Endothelial cell of umbilical vein (primary cell): ENCODE measurements at regions not wholly inside any gene's neighbourhood (a gene's known extent, or its start where the extent isn't known, plus 50 kb on each side); places are given as distances from the start of the nearest gene placed in this dataset.

Experiments
- BruUV-seq: library from RNA; stranded (reverse); fragments of 400-500 nt; replicated peaks from 2 replicates; lab custom pipeline; 2021; lab: Mats Ljungman, UMichigan
- CTCF ChIA-PET: fragments of 300-600, 350-600 bp; sonication (Branson Sonifier 250); formaldehyde crosslinking; loops from one replicate; lab custom pipeline; 2021; ENCODE audit warnings: antibody characterized with exemption, inconsistent platforms; lab: Charles Lee
- POLR2A ChIA-PET: fragments of 300-600, 350-600 bp; sonication (Branson Sonifier 250); formaldehyde crosslinking; loops from one replicate; lab custom pipeline; 2021; ENCODE audit warnings: antibody characterized with exemption, inconsistent platforms; lab: Charles Lee
- DNase-seq: peaks from one replicate; pipeline ENCODE4 v3.0.0-alpha.2; 2011; ENCODE audit warnings: low read depth, low spot score
- FAIRE-seq: peaks from 2 replicates; lab custom pipeline; 2011; peaks lifted over from hg19 to GRCh38; lab: Jason Lieb, UNC
- H2AFZ ChIP-seq: 2 replicates; pipeline ENCODE4 v1.6.0; 2012; ENCODE audit warnings: low read depth, low read length, control low read depth, inconsistent platforms
- H3K27ac ChIP-seq: 2 replicates; pipeline ENCODE4 v1.5.1; 2011; ENCODE audit warnings: low read depth, mild to moderate bottlenecking, control low read depth, low read length, moderate library complexity; ENCODE audit not compliant: insufficient read depth
- H3K27me3 ChIP-seq, 2 experiments: 2 replicates each; pipeline versions ENCODE4 v1.6.0 to v1.6.1; 2011; ENCODE audit warnings: low read length in 2 of 2, mixed read lengths in 1 of 2; ENCODE audit not compliant: control insufficient read depth in 2 of 2, insufficient read depth in 2 of 2
- H3K36me3 ChIP-seq, 2 experiments: 2 replicates in 1 of 2; 3 replicates in 1 of 2; pipeline ENCODE4 v1.5.1; 2011; ENCODE audit warnings: low read length in 2 of 2, mild to moderate bottlenecking in 1 of 2, moderate library complexity in 1 of 2; ENCODE audit not compliant: control insufficient read depth in 2 of 2, insufficient read depth in 2 of 2; ENCODE audit errors: extremely low read depth in 1 of 2
- H3K4me1 ChIP-seq: 3 replicates; pipeline ENCODE4 v1.5.1; 2011; ENCODE audit warnings: mild to moderate bottlenecking, low read length; ENCODE audit not compliant: control insufficient read depth, insufficient read depth; ENCODE audit errors: extremely low read depth
- H3K4me2 ChIP-seq: 2 replicates; pipeline ENCODE4 v1.6.1; 2011; ENCODE audit warnings: low read length, control low read depth, mixed read lengths; ENCODE audit not compliant: insufficient read depth
- H3K4me3 ChIP-seq, 3 experiments: fragments of 200-600 bp in 1 of 3; sonication (generic), shearing (Covaris generic) in 1 of 3; replicated peaks in 1 of 3; 2 replicates each; pipeline ENCODE4 v1.5.1; 2011 to 2016; ENCODE audit warnings: control low read depth in 3 of 3, low read length in 3 of 3, mild to moderate bottlenecking in 2 of 3, inconsistent platforms in 1 of 3, low read depth in 1 of 3, moderate library complexity in 1 of 3; ENCODE audit not compliant: insufficient read depth in 1 of 3
- H3K79me2 ChIP-seq: 2 replicates; pipeline ENCODE4 v1.6.0; 2012; ENCODE audit warnings: low read length, inconsistent platforms; ENCODE audit not compliant: control insufficient read depth, insufficient read depth
- H3K9ac ChIP-seq: replicated peaks from 2 replicates; pipeline ENCODE3; 2011; ENCODE audit warnings: low read length, control low read depth; ENCODE audit not compliant: insufficient read depth; ENCODE audit errors: extremely low read depth
- H3K9me1 ChIP-seq: replicated peaks from 3 replicates; pipeline ENCODE4 v1.6.0; 2011; ENCODE audit warnings: mild to moderate bottlenecking, low read length; ENCODE audit not compliant: control insufficient read depth, insufficient read depth; ENCODE audit errors: extremely low read depth
- H3K9me3 ChIP-seq: replicated peaks from 2 replicates; pipeline ENCODE4 v1.5.1; 2012; ENCODE audit warnings: low read length, inconsistent platforms; ENCODE audit not compliant: control insufficient read depth, insufficient read depth
- H4K20me1 ChIP-seq: replicated peaks from 2 replicates; pipeline ENCODE3; 2011; ENCODE audit warnings: mild to moderate bottlenecking, low read length; ENCODE audit not compliant: control insufficient read depth, insufficient read depth; ENCODE audit errors: extremely low read depth
- CTCF ChIP-seq, 2 donors: IDR thresholded peaks; 1 replicate in 1 of 2; 2 replicates in 1 of 2; pipeline ENCODE4 v1.5.1; 2011; ENCODE audit warnings: low read length in 2 of 2, mild to moderate bottlenecking in 2 of 2, moderate library complexity in 2 of 2, control low read depth in 1 of 2, inconsistent platforms in 1 of 2, low read depth in 1 of 2; ENCODE audit not compliant: insufficient read depth in 1 of 2; ENCODE audit errors: extremely low read depth in 1 of 2
- EZH2 ChIP-seq: IDR thresholded peaks from 2 replicates; pipeline ENCODE4 v1.6.1; 2012; ENCODE audit warnings: borderline replicate concordance, low read depth, mild to moderate bottlenecking, moderate library complexity, low read length, inconsistent platforms; ENCODE audit not compliant: severe bottlenecking
- FOS ChIP-seq: IDR thresholded peaks from 2 replicates; pipeline ENCODE4 v1.6.1; 2011; ENCODE audit warnings: mild to moderate bottlenecking, low read length, moderate library complexity, borderline replicate concordance; ENCODE audit not compliant: insufficient read depth
- GATA2 ChIP-seq: IDR thresholded peaks from 2 replicates; pipeline ENCODE4 v1.7.0; 2011; ENCODE audit warnings: low read depth, mild to moderate bottlenecking, moderate library complexity, mixed read lengths, low read length; ENCODE audit not compliant: insufficient read length, insufficient read depth
- JUN ChIP-seq: IDR thresholded peaks from 2 replicates; pipeline ENCODE4 v1.6.1; 2011; ENCODE audit warnings: borderline replicate concordance, low read depth; ENCODE audit not compliant: insufficient read length, insufficient read depth
- MAX ChIP-seq: IDR thresholded peaks from 2 replicates; pipeline ENCODE4 v1.6.1; 2011; ENCODE audit not compliant: insufficient read depth, insufficient read length
- MYC ChIP-seq: IDR thresholded peaks from one replicate; pipeline ENCODE4 v1.6.1; 2011; ENCODE audit warnings: mild to moderate bottlenecking, low read depth, low read length
- POLR2A ChIP-seq: IDR thresholded peaks from 2 replicates; pipeline ENCODE4 v1.6.1; 2012; ENCODE audit warnings: low read depth, mild to moderate bottlenecking, control low read depth, low read length
- POLR2AphosphoS5 ChIP-seq: IDR thresholded peaks from 2 replicates; pipeline ENCODE4 v1.6.1; 2012; ENCODE audit warnings: low read depth, mild to moderate bottlenecking, control low read depth, low read length, moderate library complexity; ENCODE audit not compliant: insufficient read depth
- dilution Hi-C: fragments of 300-500 bp; cut with MboI; formaldehyde crosslinking; loops from one replicate; pipeline ENCODE4 v1.15.0; 2019; ENCODE audit warnings: low sequenced_read_pairs; ENCODE audit not compliant: extremely low pct_ligation_motif_present
- intact Hi-C: fragments of 100-400 bp; cut with micrococcal nuclease; formaldehyde crosslinking; loops from one replicate; pipeline ENCODE4 v1.10.0; 2022

- Histone ChIP-seq H4K20me1 (no peaks in the 10 kb centered on the region), H3K27me3 (peaks cover 3 to 12% of the 10 kb centered on the region in 2 experiments), H2AFZ (no peak overlapping the region), H3K9me1 (no peaks in the 10 kb centered on the region), H3K79me2 (no peaks in the 10 kb centered on the region), H3K4me1 (no peaks in the 10 kb centered on the region), H3K9ac (no peak overlapping the region), H3K4me3 (no peak overlapping the region), H3K4me2 (no peak overlapping the region), H3K36me3 (no peaks in the 10 kb centered on the region), H3K27ac (no peak overlapping the region), H3K9me3 (no peaks in the 10 kb centered on the region)
- DNase-seq (no peak), FAIRE-seq (no peak)
- dilution Hi-C loops (no loop called here), intact Hi-C loops (no loop called here)
- TF ChIP-seq POLR2AphosphoS5 (no peak), FOS (no peak), MYC (no peak), JUN (no peak), POLR2A (no peak), CTCF (IDR thresholded peaks at IDR 0.05; ENCODE audit: extremely low read depth in 1 of 2, insufficient read depth in 1 of 2, low read depth in 1 of 2, low read length in 2 of 2) (no peak), MAX (no peak), GATA2 (no peak), EZH2 (no peak)
- POLR2A ChIA-PET, result no interaction called here
- no TSS peak for BruUV-seq
- CTCF ChIA-PET, result no interaction called here
These were observed 90.2 kb upstream of the ATG10 start for GRCh38 chr5:81881595-81881994.
